H9 (cell line): ENCODE measurements at regions not wholly inside any gene's neighbourhood (a gene's known extent, or its start where the extent isn't known, plus 50 kb on each side); places are given as distances from the start of the nearest gene placed in this dataset.

ENCODE experiments used
- DNase-seq: peaks from one replicate; pipeline ENCODE4 v3.0.0-alpha.2; 2017
- H2AFZ ChIP-seq: one replicate; pipeline ENCODE4 v1.6.1; 2013; ENCODE audit warnings: mild to moderate bottlenecking, low read length, control low read depth, moderate library complexity
- H2AK5ac ChIP-seq: 2 replicates; pipeline ENCODE4 v1.6.1; 2013; ENCODE audit warnings: low read length, control low read depth, mixed read lengths; ENCODE audit not compliant: insufficient read length
- H2BK120ac ChIP-seq: one replicate; pipeline ENCODE4 v1.6.1; 2013; ENCODE audit warnings: low read depth, mild to moderate bottlenecking, low read length, control low read depth, inconsistent platforms; ENCODE audit not compliant: poor library complexity, severe bottlenecking
- H2BK12ac ChIP-seq: 2 replicates; pipeline ENCODE4 v1.6.1; 2013; ENCODE audit warnings: low read length, control low read depth, mixed read lengths, low read depth; ENCODE audit not compliant: insufficient read length
- H2BK15ac ChIP-seq: 2 replicates; pipeline ENCODE4 v1.6.1; 2013; ENCODE audit warnings: low read depth, low read length, control low read depth
- H2BK20ac ChIP-seq: one replicate; pipeline ENCODE4 v1.6.1; 2013; ENCODE audit warnings: low read depth, mild to moderate bottlenecking, low read length, control low read depth, inconsistent platforms; ENCODE audit not compliant: poor library complexity, severe bottlenecking
- H2BK5ac ChIP-seq: 2 replicates; pipeline ENCODE4 v1.6.1; 2013; ENCODE audit warnings: low read length, control low read depth, mixed read lengths; ENCODE audit not compliant: insufficient read length
- H3K14ac ChIP-seq: 2 replicates; pipeline ENCODE4 v1.6.1; 2013; ENCODE audit warnings: low read length, control low read depth; ENCODE audit not compliant: insufficient read depth
- H3K18ac ChIP-seq: 2 replicates; pipeline ENCODE4 v1.6.1; 2013; ENCODE audit warnings: low read depth, mild to moderate bottlenecking, mixed read lengths, low read length, control low read depth; ENCODE audit not compliant: insufficient read length
- H3K23ac ChIP-seq: 2 replicates; pipeline ENCODE4 v1.6.1; 2013; ENCODE audit warnings: low read length, control low read depth, mixed read lengths, low read depth; ENCODE audit not compliant: insufficient read length
- H3K23me2 ChIP-seq: 2 replicates; pipeline ENCODE4 v1.6.1; 2013; ENCODE audit warnings: low read depth, mild to moderate bottlenecking, mixed read lengths, low read length, control low read depth; ENCODE audit not compliant: insufficient read length, poor library complexity, severe bottlenecking
- H3K27ac ChIP-seq: 2 replicates; pipeline ENCODE4 v1.5.1; 2013; ENCODE audit warnings: low read length, control low read depth, mixed read lengths, low read depth; ENCODE audit not compliant: insufficient read length
- H3K27me3 ChIP-seq: 2 replicates; pipeline ENCODE4 v1.6.1; 2013; ENCODE audit warnings: low read length, control low read depth, inconsistent platforms; ENCODE audit not compliant: insufficient read depth
- H3K4ac ChIP-seq: 2 replicates; pipeline ENCODE4 v1.6.1; 2013; ENCODE audit warnings: low read depth, mild to moderate bottlenecking, control low read depth, inconsistent platforms, low read length, moderate library complexity
- H3K4me1 ChIP-seq: 2 replicates; pipeline ENCODE4 v1.6.1; 2013; ENCODE audit warnings: low read length, control low read depth, inconsistent platforms; ENCODE audit not compliant: insufficient read depth
- H3K4me2 ChIP-seq: 2 replicates; pipeline ENCODE4 v1.6.1; 2013; ENCODE audit warnings: low read length, control low read depth, mixed read lengths; ENCODE audit not compliant: insufficient read length, insufficient read depth
- H3K56ac ChIP-seq: 2 replicates; pipeline ENCODE4 v1.6.1; 2013; ENCODE audit warnings: low read depth, mild to moderate bottlenecking, mixed read lengths, low read length, control low read depth; ENCODE audit not compliant: insufficient read length
- H3K79me1 ChIP-seq: 2 replicates; pipeline ENCODE4 v1.6.1; 2013; ENCODE audit warnings: low read depth, mild to moderate bottlenecking, moderate library complexity, low read length, control low read depth, inconsistent platforms; ENCODE audit not compliant: insufficient read depth, poor library complexity, severe bottlenecking
- H3K79me2 ChIP-seq: 2 replicates; pipeline ENCODE4 v1.6.1; 2013; ENCODE audit warnings: low read length, control low read depth, inconsistent platforms; ENCODE audit not compliant: insufficient read depth
- H3K9ac ChIP-seq: 2 replicates; pipeline ENCODE4 v1.6.1; 2013; ENCODE audit warnings: low read length, control low read depth, mixed read lengths; ENCODE audit not compliant: insufficient read length; ENCODE audit errors: extremely low read depth
- H3K9me3 ChIP-seq: one replicate; pipeline ENCODE4 v1.6.1; 2013; ENCODE audit warnings: low read depth, low read length, inconsistent platforms; ENCODE audit not compliant: control insufficient read depth
- H3T11ph ChIP-seq: one replicate; pipeline ENCODE4 v1.6.1; 2013; ENCODE audit warnings: mild to moderate bottlenecking, low read length, control low read depth, inconsistent platforms
- H4K20me1 ChIP-seq: one replicate; pipeline ENCODE4 v1.6.1; 2013; ENCODE audit not compliant: control insufficient read depth, insufficient read length, insufficient read depth
- H4K5ac ChIP-seq: 2 replicates; pipeline ENCODE4 v1.6.1; 2013; ENCODE audit warnings: low read depth, mild to moderate bottlenecking, mixed read lengths, low read length, control low read depth; ENCODE audit not compliant: insufficient read length
- H4K8ac ChIP-seq: replicated peaks from 2 replicates; pipeline ENCODE4 v1.6.1; 2013; ENCODE audit warnings: low read length, control low read depth, mixed read lengths, low read depth; ENCODE audit not compliant: insufficient read length
- H4K91ac ChIP-seq: 2 replicates; pipeline ENCODE4 v1.6.1; 2013; ENCODE audit warnings: low read depth, mild to moderate bottlenecking, moderate library complexity, mixed read lengths, low read length, control low read depth; ENCODE audit not compliant: insufficient read length
- H3K27ac Mint-ChIP-seq, 3 experiments: 2 replicates in 2 of 3; 3 replicates in 1 of 3; pipeline ENCODE4 v1.8.0; 2020 to 2021; ENCODE audit warnings: mixed read lengths in 3 of 3, mild to moderate bottlenecking in 1 of 3, moderate library complexity in 1 of 3
- H3K27me3 Mint-ChIP-seq: 2 replicates; pipeline ENCODE4 v1.8.0; 2021; ENCODE audit warnings: low read depth, mild to moderate bottlenecking, moderate library complexity, mixed read lengths
- H3K36me3 Mint-ChIP-seq, 3 experiments: 2 replicates in 2 of 3; 3 replicates in 1 of 3; pipeline ENCODE4 v1.8.0; 2020 to 2021; ENCODE audit warnings: low read depth in 3 of 3, mixed read lengths in 3 of 3; ENCODE audit not compliant: insufficient read depth in 1 of 3
- H3K4me1 Mint-ChIP-seq, 2 experiments: 2 replicates each; pipeline ENCODE4 v1.8.0; 2020; ENCODE audit warnings: mixed read lengths in 2 of 2
- H3K4me3 Mint-ChIP-seq, 2 experiments: 2 replicates in 1 of 2; 3 replicates in 1 of 2; pipeline ENCODE4 v1.8.0; 2020 to 2021; ENCODE audit warnings: mild to moderate bottlenecking in 2 of 2, mixed read lengths in 2 of 2, moderate library complexity in 1 of 2
- H3K9me3 Mint-ChIP-seq, 2 experiments: 2 replicates in 1 of 2; 3 replicates in 1 of 2; pipeline ENCODE4 v1.8.0; 2020; ENCODE audit warnings: mild to moderate bottlenecking in 2 of 2, mixed read lengths in 2 of 2, moderate library complexity in 1 of 2
- TF ChIP-seq, protein P1 (sequence below): fragments of 200-600 bp; sonication (generic); conservative IDR thresholded peaks from 3 replicates; pipeline ENCODE4 v1.8.0; 2021; ENCODE audit warnings: antibody characterized with exemption, mild to moderate bottlenecking

DNA sequence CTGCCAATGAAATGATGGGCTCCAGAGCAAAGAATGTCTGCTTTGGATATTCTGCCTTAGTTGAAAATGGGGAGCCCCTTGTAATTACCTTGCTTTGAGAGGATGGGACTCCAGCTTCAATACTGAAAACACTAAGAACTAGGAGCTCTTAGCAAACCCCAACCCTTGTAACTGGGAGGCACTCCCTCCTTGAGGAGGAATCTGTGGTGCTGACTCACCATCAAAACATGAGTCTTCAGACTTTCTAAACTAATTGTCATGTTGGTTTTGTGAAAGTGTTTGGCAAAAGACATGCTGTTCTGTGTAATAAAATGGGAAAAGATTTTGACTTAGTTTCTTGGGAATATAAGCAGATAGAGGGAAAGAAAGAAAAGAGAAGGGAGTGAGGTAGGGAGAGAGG is 91.9 kb upstream of the PTPRD start:
- no peaks in the 10 kb centered on the region for H4K20me1 ChIP-seq
- TF ChIP-seq, protein P1, sequence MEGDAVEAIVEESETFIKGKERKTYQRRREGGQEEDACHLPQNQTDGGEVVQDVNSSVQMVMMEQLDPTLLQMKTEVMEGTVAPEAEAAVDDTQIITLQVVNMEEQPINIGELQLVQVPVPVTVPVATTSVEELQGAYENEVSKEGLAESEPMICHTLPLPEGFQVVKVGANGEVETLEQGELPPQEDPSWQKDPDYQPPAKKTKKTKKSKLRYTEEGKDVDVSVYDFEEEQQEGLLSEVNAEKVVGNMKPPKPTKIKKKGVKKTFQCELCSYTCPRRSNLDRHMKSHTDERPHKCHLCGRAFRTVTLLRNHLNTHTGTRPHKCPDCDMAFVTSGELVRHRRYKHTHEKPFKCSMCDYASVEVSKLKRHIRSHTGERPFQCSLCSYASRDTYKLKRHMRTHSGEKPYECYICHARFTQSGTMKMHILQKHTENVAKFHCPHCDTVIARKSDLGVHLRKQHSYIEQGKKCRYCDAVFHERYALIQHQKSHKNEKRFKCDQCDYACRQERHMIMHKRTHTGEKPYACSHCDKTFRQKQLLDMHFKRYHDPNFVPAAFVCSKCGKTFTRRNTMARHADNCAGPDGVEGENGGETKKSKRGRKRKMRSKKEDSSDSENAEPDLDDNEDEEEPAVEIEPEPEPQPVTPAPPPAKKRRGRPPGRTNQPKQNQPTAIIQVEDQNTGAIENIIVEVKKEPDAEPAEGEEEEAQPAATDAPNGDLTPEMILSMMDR, result no peak
- no peak overlapping the region for H3K27ac ChIP-seq
- no peak overlapping the region for H4K8ac ChIP-seq
- H3K79me1 ChIP-seq, result no peaks in the 10 kb centered on the region
- no peaks in the 10 kb centered on the region for H3K23me2 ChIP-seq
- H2BK20ac ChIP-seq, result no peak overlapping the region
- H3K18ac ChIP-seq, result no peak overlapping the region
- no peaks in the 10 kb centered on the region for H3K79me2 ChIP-seq
- H2AK5ac ChIP-seq, result no peak overlapping the region
- H2BK12ac ChIP-seq, result no peak overlapping the region
- H2BK15ac ChIP-seq, result no peak overlapping the region
- H3K9ac ChIP-seq, result no peak overlapping the region
- H3K4me1 ChIP-seq, result no peaks in the 10 kb centered on the region
- H2BK5ac ChIP-seq, result no peak overlapping the region
- H3K4ac ChIP-seq, result no peak overlapping the region
- Mint-ChIP-seq H3K9me3 (no peaks in the 10 kb centered on the region), H3K27me3 (no peaks in the 10 kb centered on the region), H3K27ac (no peak overlapping the region), H3K4me3 (no peak overlapping the region), H3K36me3 (no peaks in the 10 kb centered on the region), H3K4me1 (peaks cover 2% of the 10 kb centered on the region in 2 experiments; a peak in 2 of 4 replicates)
- no peak overlapping the region for H4K5ac ChIP-seq
- no peak overlapping the region for H3K14ac ChIP-seq
- no peaks in the 10 kb centered on the region for H3K27me3 ChIP-seq
- DNase-seq, result no peak
- no peak overlapping the region for H2BK120ac ChIP-seq
- H3K23ac ChIP-seq, result no peak overlapping the region
- H3K56ac ChIP-seq, result no peak overlapping the region
- H2AFZ ChIP-seq, result no peak overlapping the region
- no peak overlapping the region for H3T11ph ChIP-seq
- H3K4me2 ChIP-seq, result no peak overlapping the region
- no peak overlapping the region for H4K91ac ChIP-seq
- no peaks in the 10 kb centered on the region for H3K9me3 ChIP-seq
